HepG2 (cell line): ENCODE measurements at regions not wholly inside any gene's neighbourhood (a gene's known extent, or its start where the extent isn't known, plus 50 kb on each side); places are given as distances from the start of the nearest gene placed in this dataset.

Experiments used
- ATAC-seq: fragments of 200-7000 bp; cut with Tn5 transposase; 3 replicates; pipeline ENCODE4 v1.9.1; 2020; ENCODE audit warnings: mild to moderate bottlenecking, moderate library complexity
- BruUV-seq: library from RNA; stranded (reverse); fragments of 400-500 nt; replicated peaks from 2 replicates; lab custom pipeline; 2021; lab: Mats Ljungman, UMichigan
- CTCF ChIA-PET: fragments of 300-600 bp; formaldehyde crosslinking; extraction: SDS; loops from one replicate; lab custom pipeline; 2021; ENCODE audit warnings: low total read pairs, inconsistent platforms, low intra/inter-chr PET ratio; lab: Yijun Ruan, JAX
- POLR2A ChIA-PET: fragments of 350-600 bp; sonication (Branson Sonifier 250); formaldehyde crosslinking; loops from one replicate; lab custom pipeline; 2020; ENCODE audit warnings: antibody characterized with exemption, inconsistent platforms; lab: Yijun Ruan, JAX
- DNase-seq: peaks from one replicate; pipeline ENCODE4 v3.0.0-alpha.2; 2015; ENCODE audit warnings: low spot score
- FAIRE-seq: peaks from 3 replicates; lab custom pipeline; 2011; peaks lifted over from hg19 to GRCh38; lab: Jason Lieb, UNC
- H2AFZ ChIP-seq: one replicate; pipeline ENCODE4 v1.6.1; 2011; ENCODE audit warnings: low read length, inconsistent platforms
- H3K27ac ChIP-seq: fragments of 300-600 bp; 3 replicates; pipeline ENCODE4 v1.8.0; 2011; ENCODE audit warnings: mixed run types, mild to moderate bottlenecking, mixed read lengths, low read length, inconsistent platforms; ENCODE audit not compliant: insufficient read depth; ENCODE audit errors: extremely low read length
- H3K27me3 ChIP-seq, 2 experiments: fragments of 200-600 bp in 1 of 2; 2 replicates in 1 of 2; 3 replicates in 1 of 2; pipeline versions ENCODE4 v1.6.0 to v1.8.0; 2011; ENCODE audit warnings: low read length in 2 of 2, mild to moderate bottlenecking in 2 of 2, moderate library complexity in 2 of 2, inconsistent platforms in 1 of 2; ENCODE audit not compliant: insufficient read depth in 2 of 2, control insufficient read depth in 1 of 2
- H3K36me3 ChIP-seq, 2 experiments: fragments of 200-600 bp in 1 of 2; replicated peaks in 1 of 2; 2 replicates in 1 of 2; 3 replicates in 1 of 2; pipeline versions ENCODE4 v1.5.1 to v1.8.0; 2011; ENCODE audit warnings: low read length in 2 of 2, inconsistent platforms in 1 of 2; ENCODE audit not compliant: insufficient read depth in 2 of 2, control insufficient read depth in 1 of 2
- H3K4me1 ChIP-seq: 2 replicates; pipeline ENCODE4 v1.5.1; 2012; ENCODE audit warnings: low read length, inconsistent platforms; ENCODE audit not compliant: insufficient read depth
- H3K4me2 ChIP-seq: 2 replicates; pipeline ENCODE4 v1.6.0; 2011; ENCODE audit warnings: low read depth, low read length, inconsistent platforms
- H3K4me3 ChIP-seq, 3 experiments: fragments of 200-600 bp in 1 of 3; sonication (generic), shearing (Covaris generic) in 1 of 3; replicated peaks in 1 of 3; 2 replicates each; pipeline ENCODE4 v1.5.1; 2011 to 2016; ENCODE audit warnings: low read length in 3 of 3, inconsistent platforms in 2 of 3, low read depth in 2 of 3, mild to moderate bottlenecking in 2 of 3, control low read depth in 1 of 3, mixed read lengths in 1 of 3; ENCODE audit not compliant: insufficient read depth in 1 of 3
- H3K79me2 ChIP-seq: one replicate; pipeline ENCODE4 v1.6.1; 2011; ENCODE audit warnings: low read length, inconsistent platforms; ENCODE audit not compliant: insufficient read depth
- H3K9ac ChIP-seq: 2 replicates; pipeline ENCODE4 v1.6.0; 2011; ENCODE audit warnings: mild to moderate bottlenecking, low read depth, low read length, inconsistent platforms; ENCODE audit not compliant: insufficient read depth
- H3K9me3 ChIP-seq: 2 replicates; pipeline ENCODE4 v1.5.1; 2012; ENCODE audit warnings: mild to moderate bottlenecking, low read length
- H4K20me1 ChIP-seq: 2 replicates; pipeline ENCODE4 v1.6.0; 2011; ENCODE audit warnings: inconsistent platforms, mild to moderate bottlenecking, low read length, moderate library complexity; ENCODE audit not compliant: insufficient read depth
- DMAP1 ChIP-seq: IDR thresholded peaks from 2 replicates; pipeline ENCODE4 v1.6.1; 2016
- GABPA ChIP-seq, 2 experiments: IDR thresholded peaks; 2 replicates each; pipeline ENCODE4 v1.6.1; 2011 to 2016; ENCODE audit warnings: low read depth in 2 of 2, low read length in 1 of 2, missing biosample characterization in 1 of 2, missing genetic modification characterization in 1 of 2
- GMEB1 ChIP-seq: sonication (generic); formaldehyde crosslinking; IDR thresholded peaks from 2 replicates; pipeline ENCODE4 v1.5.1; 2020; ENCODE audit warnings: missing genetic modification reagents, mild to moderate bottlenecking, borderline replicate concordance
- GTF2F1 ChIP-seq: fragments of 150-350 bp; IDR thresholded peaks from 2 replicates; pipeline ENCODE4 v1.6.1; 2014; ENCODE audit warnings: low read length
- HES4 ChIP-seq: sonication (generic); formaldehyde crosslinking; IDR thresholded peaks from 2 replicates; pipeline ENCODE4 v1.9.0; 2021; ENCODE audit warnings: mild to moderate bottlenecking, missing genetic modification reagents, borderline replicate concordance
- HOXD1 ChIP-seq: sonication (generic); formaldehyde crosslinking; IDR thresholded peaks from 2 replicates; pipeline ENCODE4 v1.5.0; 2020; ENCODE audit warnings: missing genetic modification reagents
- IRF1 ChIP-seq: sonication (generic); formaldehyde crosslinking; IDR thresholded peaks from 2 replicates; pipeline ENCODE4 v1.4.0; 2020; ENCODE audit warnings: low read depth, mild to moderate bottlenecking, missing genetic modification reagents
- MED13 ChIP-seq: sonication (generic); formaldehyde crosslinking; IDR thresholded peaks from 2 replicates; pipeline ENCODE4 v1.5.0; 2020; ENCODE audit warnings: missing genetic modification reagents
- MED8 ChIP-seq: sonication (generic); formaldehyde crosslinking; IDR thresholded peaks from 2 replicates; pipeline ENCODE4 v1.8.1; 2023; ENCODE audit warnings: mild to moderate bottlenecking, missing genetic modification reagents; ENCODE audit not compliant: insufficient replicate concordance
- NFE2L1 ChIP-seq: sonication (generic); formaldehyde crosslinking; IDR thresholded peaks from 2 replicates; pipeline ENCODE4 v1.4.0; 2020; ENCODE audit warnings: missing genetic modification reagents, mild to moderate bottlenecking, borderline replicate concordance
- NR1H2 ChIP-seq: sonication (generic); formaldehyde crosslinking; IDR thresholded peaks from 2 replicates; pipeline ENCODE4 v1.8.1; 2022; ENCODE audit warnings: low read depth, missing genetic modification reagents, borderline replicate concordance
- PBX2 ChIP-seq: IDR thresholded peaks from 2 replicates; pipeline ENCODE4 v1.6.1; 2016; ENCODE audit warnings: control low read depth
- RXRA ChIP-seq: sonication (generic); formaldehyde crosslinking; IDR thresholded peaks from 2 replicates; pipeline ENCODE4 v1.5.1; 2020; ENCODE audit warnings: missing genetic modification reagents
- SCMH1 ChIP-seq: sonication (generic); formaldehyde crosslinking; IDR thresholded peaks from 2 replicates; pipeline ENCODE4 v1.9.0; 2021; ENCODE audit warnings: missing genetic modification reagents, mild to moderate bottlenecking, borderline replicate concordance
- SKIL ChIP-seq: sonication (generic); formaldehyde crosslinking; IDR thresholded peaks from 2 replicates; pipeline ENCODE4 v1.8.0; 2022; ENCODE audit warnings: missing genetic modification reagents, mild to moderate bottlenecking, moderate library complexity, borderline replicate concordance
- USF2 ChIP-seq, 2 experiments: sonication (generic) in 1 of 2; formaldehyde crosslinking in 1 of 2; IDR thresholded peaks; 2 replicates each; pipeline versions ENCODE4 v1.5.1 to v1.6.1; 2011 to 2020; ENCODE audit warnings: borderline replicate concordance in 1 of 2, low read depth in 1 of 2, low read length in 1 of 2, mild to moderate bottlenecking in 1 of 2, missing genetic modification reagents in 1 of 2, moderate library complexity in 1 of 2
- ZNF562 ChIP-seq: sonication (generic); formaldehyde crosslinking; IDR thresholded peaks from 2 replicates; pipeline ENCODE4 v1.8.0; 2022; ENCODE audit warnings: missing genetic modification reagents, borderline replicate concordance
- ZSCAN31 ChIP-seq: sonication (generic); formaldehyde crosslinking; IDR thresholded peaks from 2 replicates; pipeline ENCODE4 v1.5.0; 2020; ENCODE audit warnings: low read depth, mild to moderate bottlenecking, missing genetic modification reagents
- WGBS: methylation state at CpG from one replicate; pipeline ENCODE4 v1.1.6; 2017; ENCODE audit warnings: low lambda C conversion rate; 5-methylcytosine and 5-hydroxymethylcytosine counted together
- in situ Hi-C: cut with HindIII; loops from 2 replicates; pipeline ENCODE4 v1.10.0; 2017; ENCODE audit warnings: low pct_unique_long_range_greater_than_20kb; ENCODE audit not compliant: extremely low pct_ligation_motif_present
- intact Hi-C: fragments of 100-400 bp; cut with micrococcal nuclease; formaldehyde crosslinking; loops from one replicate; pipeline ENCODE4 v1.10.0; 2022; ENCODE audit not compliant: unreplicated experiment

- no TSS peak for BruUV-seq
- ChIA-PET POLR2A (no interaction called here), CTCF (no interaction called here)
- Histone ChIP-seq H2AFZ (no peak overlapping the region), H3K36me3 (no peaks in the 10 kb centered on the region), H3K4me1 (no peaks in the 10 kb centered on the region), H3K4me3 (no peak overlapping the region), H3K27me3 (no peaks in the 10 kb centered on the region), H3K9ac (no peak overlapping the region), H4K20me1 (no peaks in the 10 kb centered on the region), H3K4me2 (no peak overlapping the region), H3K9me3 (no peaks in the 10 kb centered on the region), H3K79me2 (no peaks in the 10 kb centered on the region), H3K27ac (no peak overlapping the region)
- 0% methylated on average over 2 of the region's 3 CpGs for WGBS
- DNase-seq (no peak), FAIRE-seq (no peak), ATAC-seq (no peak)
- in situ Hi-C loops: no loop called here
- intact Hi-C loops: no loop called here
- TF ChIP-seq NFE2L1 (CRISPR knock-in tag) (no peak), IRF1 (no peak), MED8 (CRISPR knock-in tag) (no peak), HES4 (CRISPR knock-in tag) (no peak), GTF2F1 (no peak), HOXD1 (CRISPR knock-in tag) (no peak), GABPA (IDR thresholded peaks at IDR 0.05; ENCODE audit: low read depth, low read length) (no peak), GABPA (CRISPR knock-in tag; IDR thresholded peaks at IDR 0.05; ENCODE audit: low read depth) (no peak), USF2 (IDR thresholded peaks at IDR 0.05; ENCODE audit: low read depth, low read length) (no peak), USF2 (CRISPR knock-in tag; IDR thresholded peaks at IDR 0.05; ENCODE audit: borderline replicate concordance) (no peak), ZNF562 (CRISPR knock-in tag) (no peak), DMAP1 (CRISPR knock-in tag) (no peak), NR1H2 (CRISPR knock-in tag) (no peak), PBX2 (CRISPR knock-in tag) (no peak), RXRA (CRISPR knock-in tag) (no peak), SKIL (no peak), ZSCAN31 (CRISPR knock-in tag) (no peak), SCMH1 (CRISPR knock-in tag) (no peak), MED13 (no peak), GMEB1 (no peak)
These were observed 256.2 kb upstream of the GPR101 start for GRCh38 chrX:137290011-137290410.
